Prostate gland (tissue), 2 donors: ENCODE measurements at regions not wholly inside any gene's neighbourhood (a gene's known extent, or its start where the extent isn't known, plus 50 kb on each side); places are given as distances from the start of the nearest gene placed in this dataset.

Source experiments
- CTCF ChIP-seq, 4 experiments: fragments of 200-600 bp in 2 of 4; fragments of 450-650 bp in 2 of 4; sonication (generic) in 2 of 4; IDR thresholded peaks; 1 replicate in 3 of 4; 2 replicates in 1 of 4; pipeline ENCODE4 v1.5.1; 2016 to 2019; ENCODE audit warnings: antibody characterized with exemption in 4 of 4, mild to moderate bottlenecking in 2 of 4, moderate library complexity in 2 of 4
- POLR2A ChIP-seq: fragments of 450-650 bp; IDR thresholded peaks from one replicate; pipeline ENCODE4 v1.6.1; 2016; ENCODE audit warnings: antibody characterized with exemption, mild to moderate bottlenecking

- no peak for TF ChIP-seq CTCF (IDR thresholded peaks at IDR 0.05)
- no peak for TF ChIP-seq POLR2A
Measured at GRCh38 chr14:45373877-45374276, 120.9 kb upstream of the MIS18BP1 start.
